ENCODE measurements at regions not wholly inside any gene's neighbourhood (a gene's known extent, or its start where the extent isn't known, plus 50 kb on each side); places are given as distances from the start of the nearest gene placed in this dataset.

DNA sequence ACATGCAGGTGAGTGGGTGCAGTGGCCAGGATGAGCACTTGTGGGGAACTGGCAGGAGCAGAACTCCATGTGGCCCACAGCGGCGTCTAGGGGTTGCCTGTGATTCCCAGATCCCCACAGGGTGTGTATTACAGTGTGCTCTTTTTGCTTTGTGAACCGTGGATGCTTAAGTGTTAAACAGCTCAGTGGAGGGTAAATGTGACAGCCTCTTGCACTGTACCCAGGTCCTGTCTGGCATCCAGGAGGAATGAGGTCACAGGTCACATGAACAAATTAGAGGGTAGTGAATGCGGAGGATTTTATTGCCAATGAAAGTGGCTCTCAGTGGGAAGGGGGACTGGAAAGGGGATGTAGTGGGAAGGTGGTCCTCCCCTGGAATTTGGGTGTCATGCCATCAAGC is 447.8 kb downstream of the SPRY1 start:
- Histone ChIP-seq H3K27me3 (no peaks in the 10 kb centered on the region), H3K4me1 (peaks cover 10% of the 10 kb centered on the region), H3K27ac (peak overlapping the region; percentile 23), H3K9me3 (no peaks in the 10 kb centered on the region), H3K36me3 (no peaks in the 10 kb centered on the region), H3K4me3 (no peak overlapping the region)
- TF ChIP-seq EP300 (IDR thresholded peaks at IDR 0.05) (no peak), POLR2AphosphoS5 (IDR thresholded peaks at IDR 0.05) (no peak), POLR2A (IDR thresholded peaks at IDR 0.05) (no peak)
- TF ChIP-seq, protein P1, sequence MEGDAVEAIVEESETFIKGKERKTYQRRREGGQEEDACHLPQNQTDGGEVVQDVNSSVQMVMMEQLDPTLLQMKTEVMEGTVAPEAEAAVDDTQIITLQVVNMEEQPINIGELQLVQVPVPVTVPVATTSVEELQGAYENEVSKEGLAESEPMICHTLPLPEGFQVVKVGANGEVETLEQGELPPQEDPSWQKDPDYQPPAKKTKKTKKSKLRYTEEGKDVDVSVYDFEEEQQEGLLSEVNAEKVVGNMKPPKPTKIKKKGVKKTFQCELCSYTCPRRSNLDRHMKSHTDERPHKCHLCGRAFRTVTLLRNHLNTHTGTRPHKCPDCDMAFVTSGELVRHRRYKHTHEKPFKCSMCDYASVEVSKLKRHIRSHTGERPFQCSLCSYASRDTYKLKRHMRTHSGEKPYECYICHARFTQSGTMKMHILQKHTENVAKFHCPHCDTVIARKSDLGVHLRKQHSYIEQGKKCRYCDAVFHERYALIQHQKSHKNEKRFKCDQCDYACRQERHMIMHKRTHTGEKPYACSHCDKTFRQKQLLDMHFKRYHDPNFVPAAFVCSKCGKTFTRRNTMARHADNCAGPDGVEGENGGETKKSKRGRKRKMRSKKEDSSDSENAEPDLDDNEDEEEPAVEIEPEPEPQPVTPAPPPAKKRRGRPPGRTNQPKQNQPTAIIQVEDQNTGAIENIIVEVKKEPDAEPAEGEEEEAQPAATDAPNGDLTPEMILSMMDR (IDR thresholded peaks at IDR 0.05), result no peak
- WGBS, result 92% methylated on average over 4 of the region's 4 CpGs
- DNase-seq (ENCODE audit: low spot score in 2 of 2), result no peak

DNA sequence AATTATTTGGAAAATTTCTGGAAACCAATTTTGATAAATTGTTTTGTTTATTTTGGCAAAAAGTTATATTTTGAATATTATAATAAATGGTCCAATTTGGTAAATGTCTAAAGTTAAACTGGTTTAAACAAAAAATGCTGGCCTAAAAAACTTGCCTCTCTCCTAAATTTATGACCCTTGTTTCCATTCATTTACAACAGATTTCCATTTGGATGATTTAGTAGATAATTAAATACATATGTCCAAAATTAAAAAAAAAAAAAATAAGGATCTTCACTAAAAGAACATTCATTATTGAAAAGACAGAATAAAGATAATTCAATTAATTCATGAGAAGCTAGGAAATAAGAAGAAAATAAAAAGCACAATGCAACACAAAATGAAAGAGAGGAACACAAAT is 449.5 kb downstream of the SPRY1 start:
- DNase-seq (ENCODE audit: low spot score in 2 of 2), result no peak
- Histone ChIP-seq H3K36me3 (no peaks in the 10 kb centered on the region), H3K4me3 (no peak overlapping the region), H3K27ac (no peak overlapping the region), H3K27me3 (no peaks in the 10 kb centered on the region), H3K4me1 (peaks cover 10% of the 10 kb centered on the region), H3K9me3 (no peaks in the 10 kb centered on the region)
- TF ChIP-seq POLR2AphosphoS5 (IDR thresholded peaks at IDR 0.05) (no peak), EP300 (IDR thresholded peaks at IDR 0.05) (no peak), POLR2A (IDR thresholded peaks at IDR 0.05) (no peak)
- TF ChIP-seq, protein P1 (IDR thresholded peaks at IDR 0.05), result no peak

DNA sequence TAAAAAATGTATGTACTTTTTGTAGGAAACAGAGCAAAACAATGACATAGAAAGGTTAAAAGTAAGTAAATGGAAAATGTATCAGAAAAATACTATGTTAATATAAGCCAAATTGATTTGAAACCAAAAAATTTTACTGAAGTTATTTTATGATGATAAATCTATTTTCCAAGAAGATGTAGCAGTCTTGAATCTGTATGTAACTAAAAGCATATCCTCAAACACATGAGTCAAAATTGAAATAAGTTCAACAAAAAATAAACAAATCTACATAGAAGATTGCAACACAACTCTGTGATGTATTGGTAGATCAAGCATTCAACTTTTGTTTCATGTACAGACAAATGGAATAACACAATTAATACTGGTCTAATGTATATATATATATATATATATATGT is 450.0 kb downstream of the SPRY1 start:
- no peaks in the 10 kb centered on the region for H3K36me3 ChIP-seq
- no peak overlapping the region for H3K27ac ChIP-seq
- H3K27me3 ChIP-seq, result no peaks in the 10 kb centered on the region
- no peak for DNase-seq (ENCODE audit: low spot score in 2 of 2)
- TF ChIP-seq, protein P1 (IDR thresholded peaks at IDR 0.05), result no peak
- TF ChIP-seq EP300 (IDR thresholded peaks at IDR 0.05) (no peak), POLR2AphosphoS5 (IDR thresholded peaks at IDR 0.05) (no peak)
- H3K9me3 ChIP-seq, result no peaks in the 10 kb centered on the region
- no peak overlapping the region for H3K4me3 ChIP-seq
- peaks cover 10% of the 10 kb centered on the region for H3K4me1 ChIP-seq

DNA sequence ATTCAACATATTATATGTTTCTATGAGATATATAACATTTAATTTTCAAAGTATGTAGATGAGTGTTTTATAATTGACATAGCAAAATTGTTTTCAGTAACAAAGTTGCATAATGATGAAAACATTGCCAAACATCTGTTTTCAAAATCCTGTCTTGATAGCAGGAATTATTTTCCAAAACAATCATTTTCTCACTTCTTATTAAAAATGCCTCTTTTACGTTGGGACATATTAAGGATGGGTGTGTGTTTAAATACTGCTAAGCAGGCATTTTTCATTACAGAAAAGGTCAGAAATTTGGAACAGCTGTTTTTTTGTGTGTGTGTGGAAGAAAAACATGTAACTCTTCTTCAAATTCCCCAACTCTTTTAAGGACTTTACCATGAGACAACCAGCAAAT is 452.0 kb downstream of the SPRY1 start:
- H3K27ac ChIP-seq, result peak overlapping the region; percentile 51
- no peak overlapping the region for H3K4me3 ChIP-seq
- WGBS, result 63% methylated on average over 1 of the region's 1 CpG
- TF ChIP-seq, protein P1 (IDR thresholded peaks at IDR 0.05), result no peak
- TF ChIP-seq POLR2AphosphoS5 (IDR thresholded peaks at IDR 0.05), result no peak
- no peak for TF ChIP-seq POLR2A (IDR thresholded peaks at IDR 0.05)
- no peak for TF ChIP-seq EP300 (IDR thresholded peaks at IDR 0.05)
- no peaks in the 10 kb centered on the region for H3K9me3 ChIP-seq
- DNase-seq (ENCODE audit: low spot score in 2 of 2), result no peak
- H3K27me3 ChIP-seq, result no peaks in the 10 kb centered on the region
- H3K36me3 ChIP-seq, result no peaks in the 10 kb centered on the region
- H3K4me1 ChIP-seq, result peaks cover 6% of the 10 kb centered on the region

DNA sequence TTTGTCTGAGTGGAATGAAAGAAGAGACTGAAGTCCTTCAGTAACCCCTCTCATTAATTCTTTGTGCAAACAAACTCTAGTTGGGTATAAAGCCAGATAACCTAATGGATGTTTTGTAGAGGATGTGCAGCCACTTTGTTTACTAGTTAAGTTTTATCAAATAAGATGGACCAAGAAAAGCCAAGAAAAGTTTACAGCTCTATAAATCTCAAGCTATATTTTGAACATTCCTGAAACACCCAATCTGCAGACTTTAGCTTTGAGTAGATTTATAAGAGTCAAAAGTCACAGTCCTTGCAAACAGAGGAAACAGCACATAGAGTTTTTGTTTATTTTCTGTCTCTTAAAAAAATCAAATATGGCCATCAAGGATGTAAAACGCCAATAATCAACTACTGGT is 452.9 kb downstream of the SPRY1 start:
- no peak for DNase-seq (ENCODE audit: low spot score in 2 of 2)
- H3K4me1 ChIP-seq, result peaks cover 6% of the 10 kb centered on the region
- H3K36me3 ChIP-seq, result no peaks in the 10 kb centered on the region
- H3K27ac ChIP-seq, result peak overlapping the region; percentile 51
- H3K9me3 ChIP-seq, result no peaks in the 10 kb centered on the region
- H3K4me3 ChIP-seq, result no peak overlapping the region
- 83% methylated on average over 1 of the region's 1 CpG for WGBS
- no peaks in the 10 kb centered on the region for H3K27me3 ChIP-seq
- TF ChIP-seq EP300 (IDR thresholded peaks at IDR 0.05) (no peak), POLR2A (IDR thresholded peaks at IDR 0.05) (no peak), POLR2AphosphoS5 (IDR thresholded peaks at IDR 0.05) (no peak)
- TF ChIP-seq, protein P1 (IDR thresholded peaks at IDR 0.05), result no peak

All from suprapubic skin (tissue), 4 donors.